Ascending aorta (tissue), 2 donors: ENCODE measurements at regions not wholly inside any gene's neighbourhood (a gene's known extent, or its start where the extent isn't known, plus 50 kb on each side); places are given as distances from the start of the nearest gene placed in this dataset.

ENCODE experiments used
- DNase-seq, 2 donors: peaks; one replicate each; pipeline ENCODE4 v3.0.0-alpha.2; 2019; ENCODE audit warnings: low spot score in 2 of 2
- H3K27ac ChIP-seq, 2 donors: fragments of 200-600 bp; sonication (generic); one replicate each; pipeline ENCODE4 v1.5.1; 2016 to 2017; ENCODE audit warnings: mild to moderate bottlenecking in 1 of 2
- H3K27me3 ChIP-seq: fragments of 200-600 bp; sonication (generic); one replicate; pipeline ENCODE4 v1.5.1; 2017
- H3K36me3 ChIP-seq, 2 donors: fragments of 200-600 bp; sonication (generic); one replicate each; pipeline ENCODE4 v1.5.1; 2016
- H3K4me1 ChIP-seq, 2 donors: fragments of 200-600 bp; sonication (generic); one replicate each; pipeline ENCODE4 v1.5.1; 2016 to 2017; ENCODE audit warnings: mild to moderate bottlenecking in 1 of 2
- H3K4me3 ChIP-seq, 2 donors: fragments of 200-600 bp; sonication (generic); one replicate each; pipeline ENCODE4 v1.5.1; 2016 to 2017; ENCODE audit warnings: mild to moderate bottlenecking in 1 of 2
- H3K9me3 ChIP-seq, 2 donors: fragments of 200-600 bp; sonication (generic); one replicate each; pipeline ENCODE4 v1.5.1; 2016
- intact Hi-C: fragments of 100-400 bp; cut with DNase I; formaldehyde crosslinking; loops from one replicate; pipeline ENCODE4 v1.15.1; 2023
- TF ChIP-seq, protein P1 (sequence below), 3 experiments: fragments of 200-600 bp in 2 of 3; fragments of 450-650 bp in 1 of 3; sonication (generic) in 2 of 3; IDR thresholded peaks; one replicate each; pipeline ENCODE4 v1.5.1; 2016 to 2019; ENCODE audit warnings: antibody characterized with exemption in 3 of 3, mild to moderate bottlenecking in 1 of 3, moderate library complexity in 1 of 3

DNA sequence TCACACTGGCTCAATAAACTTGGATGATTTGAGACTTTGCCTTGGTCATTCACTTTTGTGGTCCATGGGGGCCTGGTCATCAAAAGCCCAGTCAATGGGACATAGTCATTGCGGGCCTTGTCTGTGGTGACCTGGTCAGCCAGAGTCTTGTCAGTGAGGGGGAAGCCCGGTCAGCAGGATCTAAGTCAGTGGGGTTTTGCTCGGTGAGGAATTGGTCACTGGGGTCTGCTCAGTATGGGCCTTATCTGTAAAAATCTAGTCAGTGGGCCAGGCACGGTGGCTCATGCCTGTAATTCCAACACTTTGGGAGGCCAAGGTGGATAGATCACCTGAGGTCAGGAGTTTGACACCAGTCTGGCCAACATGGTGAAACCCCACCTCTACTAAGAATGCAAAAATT, 63.7 kb upstream of the TPM4 start:
- Histone ChIP-seq H3K4me3 (no peak overlapping the region), H3K9me3 (no peaks in the 10 kb centered on the region), H3K27me3 (no peaks in the 10 kb centered on the region), H3K36me3 (no peaks in the 10 kb centered on the region), H3K27ac (no peak overlapping the region), H3K4me1 (no peaks in the 10 kb centered on the region)
- DNase-seq = no peak
- intact Hi-C loops = no loop called here
- TF ChIP-seq, protein P1, sequence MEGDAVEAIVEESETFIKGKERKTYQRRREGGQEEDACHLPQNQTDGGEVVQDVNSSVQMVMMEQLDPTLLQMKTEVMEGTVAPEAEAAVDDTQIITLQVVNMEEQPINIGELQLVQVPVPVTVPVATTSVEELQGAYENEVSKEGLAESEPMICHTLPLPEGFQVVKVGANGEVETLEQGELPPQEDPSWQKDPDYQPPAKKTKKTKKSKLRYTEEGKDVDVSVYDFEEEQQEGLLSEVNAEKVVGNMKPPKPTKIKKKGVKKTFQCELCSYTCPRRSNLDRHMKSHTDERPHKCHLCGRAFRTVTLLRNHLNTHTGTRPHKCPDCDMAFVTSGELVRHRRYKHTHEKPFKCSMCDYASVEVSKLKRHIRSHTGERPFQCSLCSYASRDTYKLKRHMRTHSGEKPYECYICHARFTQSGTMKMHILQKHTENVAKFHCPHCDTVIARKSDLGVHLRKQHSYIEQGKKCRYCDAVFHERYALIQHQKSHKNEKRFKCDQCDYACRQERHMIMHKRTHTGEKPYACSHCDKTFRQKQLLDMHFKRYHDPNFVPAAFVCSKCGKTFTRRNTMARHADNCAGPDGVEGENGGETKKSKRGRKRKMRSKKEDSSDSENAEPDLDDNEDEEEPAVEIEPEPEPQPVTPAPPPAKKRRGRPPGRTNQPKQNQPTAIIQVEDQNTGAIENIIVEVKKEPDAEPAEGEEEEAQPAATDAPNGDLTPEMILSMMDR (IDR thresholded peaks at IDR 0.05) = no peak

DNA sequence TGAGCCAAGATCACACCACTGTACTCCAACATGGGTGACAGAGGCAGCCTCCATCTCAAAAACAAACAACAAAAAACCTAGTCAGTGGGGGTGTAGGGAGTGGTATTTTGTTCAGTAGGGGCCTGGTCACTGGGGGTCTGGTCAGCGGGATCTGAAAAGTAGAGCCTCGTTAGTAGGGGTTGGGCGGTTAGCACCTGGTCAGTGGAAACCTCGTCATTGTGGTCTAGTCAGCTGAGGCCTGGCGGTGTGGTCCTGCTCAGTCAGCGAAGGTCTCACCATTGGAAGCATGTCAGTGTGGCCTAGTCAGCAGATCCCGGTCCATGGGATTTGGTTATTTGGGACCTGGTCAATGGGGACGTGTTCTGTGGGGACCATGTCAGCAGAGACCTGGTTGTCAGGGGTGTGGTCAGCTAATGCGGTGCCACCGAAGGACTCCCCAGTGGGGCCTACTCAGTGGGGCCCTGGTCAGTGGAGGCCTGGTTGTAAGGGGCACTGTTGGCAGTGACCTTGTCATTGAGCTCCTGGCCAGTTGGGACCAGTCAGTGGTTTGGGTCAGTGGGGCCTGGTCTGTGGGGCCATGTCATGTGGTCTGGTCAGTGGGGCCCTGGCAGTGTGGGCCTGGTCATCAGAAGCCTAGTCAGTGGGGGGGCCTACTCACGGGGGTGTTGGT, 63.0 kb upstream of the TPM4 start:
- Histone ChIP-seq H3K4me1 (no peaks in the 10 kb centered on the region), H3K27ac (no peak overlapping the region), H3K9me3 (no peaks in the 10 kb centered on the region), H3K36me3 (no peaks in the 10 kb centered on the region), H3K27me3 (no peaks in the 10 kb centered on the region), H3K4me3 (no peak overlapping the region)
- intact Hi-C loops = no loop called here
- TF ChIP-seq, protein P1 (IDR thresholded peaks at IDR 0.05) = no peak
- no peak for DNase-seq

DNA sequence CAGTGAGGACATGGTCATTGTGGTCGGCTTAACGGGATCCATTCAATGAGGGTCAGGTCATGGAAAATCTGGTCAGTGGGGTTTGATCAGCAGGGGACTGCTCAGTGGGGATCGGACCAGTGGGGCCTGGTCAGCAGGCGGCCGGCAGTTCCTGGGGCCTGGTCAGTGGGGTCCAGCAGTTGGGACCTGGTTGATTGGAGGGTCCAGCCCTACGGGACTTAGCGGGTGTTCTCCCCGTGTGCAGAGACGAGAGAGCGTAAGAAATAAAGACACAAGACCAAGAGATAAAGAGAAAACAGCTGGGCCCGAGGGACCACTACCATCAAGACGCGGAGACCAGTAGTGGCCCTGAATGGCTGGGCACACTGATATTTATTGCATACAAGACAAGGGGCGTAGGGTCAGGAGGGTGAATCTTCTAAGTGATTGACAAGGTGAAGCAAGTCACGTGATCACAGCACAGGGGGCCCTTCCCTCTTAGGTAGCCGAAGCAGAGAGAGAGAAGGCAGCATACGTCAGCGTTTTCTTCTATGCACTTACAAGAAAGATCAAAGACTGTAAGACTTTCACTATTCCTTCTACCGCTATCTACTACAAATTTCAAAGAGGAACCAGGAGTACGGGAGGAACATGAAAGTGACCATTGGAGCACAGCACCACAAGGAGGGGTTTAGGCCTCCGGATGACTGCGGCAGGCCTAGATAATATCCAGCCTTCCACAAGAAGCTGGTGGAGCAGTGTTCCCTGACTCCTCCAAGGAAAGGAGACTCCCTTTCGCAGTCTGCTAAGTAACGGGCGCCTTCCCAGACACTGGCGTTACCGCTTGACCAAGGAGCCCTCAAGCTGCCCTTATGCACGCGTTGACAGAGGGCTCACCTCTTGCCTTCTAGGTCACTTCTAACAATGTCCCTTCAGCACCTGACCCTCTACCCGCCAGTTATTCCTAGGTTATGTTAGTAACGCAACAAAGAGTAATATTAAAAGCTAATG, 62.1 kb upstream of the TPM4 start:
- TF ChIP-seq, protein P1 (IDR thresholded peaks at IDR 0.05) = no peak
- H3K4me3 ChIP-seq = no peak overlapping the region
- H3K27me3 ChIP-seq = no peaks in the 10 kb centered on the region
- no peaks in the 10 kb centered on the region for H3K9me3 ChIP-seq
- no peak overlapping the region for H3K27ac ChIP-seq
- H3K36me3 ChIP-seq = no peaks in the 10 kb centered on the region
- intact Hi-C loops = no loop called here
- no peak for DNase-seq
- no peaks in the 10 kb centered on the region for H3K4me1 ChIP-seq

DNA sequence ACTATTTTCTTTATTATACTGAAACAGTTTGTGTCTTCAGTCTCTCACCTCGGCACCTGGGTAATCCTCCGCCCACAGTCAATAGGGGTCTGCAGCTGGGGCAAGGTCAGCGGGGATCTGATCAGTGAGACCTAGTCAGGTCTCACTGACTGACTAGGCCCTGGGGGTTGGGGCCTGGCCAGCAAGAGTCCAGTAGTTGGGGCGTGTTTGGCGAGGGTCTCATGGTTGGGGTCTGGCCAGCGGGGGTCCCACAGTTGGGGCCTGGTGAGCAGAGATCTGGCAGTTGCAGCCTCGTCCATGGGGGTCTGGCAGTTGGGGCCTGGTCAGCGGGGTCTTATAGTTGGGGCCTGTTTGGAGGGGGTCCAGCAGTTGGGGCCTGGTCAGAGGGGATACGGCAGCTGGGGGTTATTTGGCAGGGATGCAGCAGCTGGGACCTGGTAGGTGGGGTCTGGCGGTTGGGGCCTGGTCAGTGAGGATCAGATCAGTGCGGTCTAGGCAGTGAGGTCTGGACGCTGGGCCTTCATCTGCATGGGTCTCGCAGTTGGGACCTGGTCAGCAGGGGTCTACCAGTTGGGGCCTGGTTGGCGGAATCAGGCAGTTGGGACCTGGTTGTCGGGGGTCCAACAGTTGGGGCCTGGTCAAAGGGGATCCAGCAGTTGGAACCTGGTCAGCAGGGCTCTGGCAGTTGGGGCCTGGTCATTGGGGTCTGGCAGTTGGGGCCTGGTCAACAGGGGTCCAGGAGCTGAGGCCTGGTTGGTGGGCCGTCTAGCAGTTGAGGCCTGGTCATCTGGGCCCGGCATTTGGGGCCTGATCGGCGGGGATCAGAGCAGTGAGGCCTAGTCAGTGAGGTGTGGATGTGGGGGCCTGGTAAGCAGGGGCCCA, 61.1 kb upstream of the TPM4 start:
- Histone ChIP-seq H3K4me1 (no peaks in the 10 kb centered on the region), H3K27ac (no peak overlapping the region), H3K9me3 (no peaks in the 10 kb centered on the region), H3K36me3 (no peaks in the 10 kb centered on the region), H3K27me3 (no peaks in the 10 kb centered on the region), H3K4me3 (no peak overlapping the region)
- TF ChIP-seq, protein P1 (IDR thresholded peaks at IDR 0.05) = no peak
- intact Hi-C loops = no loop called here
- no peak for DNase-seq

DNA sequence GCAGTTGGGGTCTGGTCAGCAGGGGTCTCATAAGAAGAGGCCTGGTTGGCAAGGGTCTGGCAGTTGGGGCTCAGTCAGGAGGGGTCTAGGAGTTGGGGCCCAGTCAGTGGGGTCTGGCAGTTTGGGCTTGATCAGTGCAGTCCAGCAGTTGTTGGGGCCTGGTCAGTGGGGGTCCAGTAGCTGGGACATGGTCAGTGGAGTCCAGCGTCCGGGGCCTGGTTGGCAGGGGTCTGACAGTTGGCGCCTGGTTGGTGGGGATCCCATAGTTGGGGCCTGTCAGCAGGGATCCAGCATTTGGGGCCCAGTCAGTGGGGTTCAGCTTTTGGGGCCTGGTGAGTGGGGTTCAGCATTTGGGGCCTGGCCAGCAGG, 60.5 kb upstream of the TPM4 start:
- Histone ChIP-seq H3K27ac (no peak overlapping the region), H3K4me3 (no peak overlapping the region), H3K4me1 (no peaks in the 10 kb centered on the region), H3K36me3 (no peaks in the 10 kb centered on the region), H3K27me3 (no peaks in the 10 kb centered on the region), H3K9me3 (no peaks in the 10 kb centered on the region)
- peak in 1 of 2 donors; percentile 34 for DNase-seq
- intact Hi-C loops = no loop called here
- TF ChIP-seq, protein P1 (IDR thresholded peaks at IDR 0.05) = no peak
